GM21367 (cell line): ENCODE measurements at regions not wholly inside any gene's neighbourhood (a gene's known extent, or its start where the extent isn't known, plus 50 kb on each side); places are given as distances from the start of the nearest gene placed in this dataset.
"Not testable (repeated sequence)": the region's sequence is repeated elsewhere in the genome, so short reads cannot be mapped to it uniquely, and the experiment has no call there.

Experiments
- ATAC-seq: cut with Tn5 transposase; IDR thresholded peaks from one replicate; pipeline ENCODE4 v1.9.1; 2021; ENCODE audit not compliant: unreplicated experiment

DNA sequence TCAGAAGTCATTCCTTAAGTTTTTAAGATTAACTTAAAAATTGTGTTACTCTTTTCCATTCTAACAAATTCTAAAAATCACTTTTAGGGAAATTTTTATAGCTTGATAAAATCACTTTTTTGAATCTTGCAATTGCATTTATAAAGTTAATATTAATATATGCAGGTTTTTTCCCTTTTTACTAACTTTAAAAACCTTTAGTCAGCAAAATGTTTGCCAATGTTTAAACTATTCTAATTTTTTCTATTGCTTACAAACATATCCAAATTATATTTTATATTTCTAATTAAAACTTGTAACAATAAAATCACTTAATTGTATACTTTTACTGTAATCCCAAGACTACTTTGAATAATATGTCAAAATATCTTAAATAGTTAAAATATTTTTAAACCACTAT is 839.4 kb downstream of the TBL1XR1 start:
- no peak for ATAC-seq

GRCh38 chr3:176354843-176355242 is 842.4 kb downstream of the TBL1XR1 start:
- ATAC-seq: no peak

DNA sequence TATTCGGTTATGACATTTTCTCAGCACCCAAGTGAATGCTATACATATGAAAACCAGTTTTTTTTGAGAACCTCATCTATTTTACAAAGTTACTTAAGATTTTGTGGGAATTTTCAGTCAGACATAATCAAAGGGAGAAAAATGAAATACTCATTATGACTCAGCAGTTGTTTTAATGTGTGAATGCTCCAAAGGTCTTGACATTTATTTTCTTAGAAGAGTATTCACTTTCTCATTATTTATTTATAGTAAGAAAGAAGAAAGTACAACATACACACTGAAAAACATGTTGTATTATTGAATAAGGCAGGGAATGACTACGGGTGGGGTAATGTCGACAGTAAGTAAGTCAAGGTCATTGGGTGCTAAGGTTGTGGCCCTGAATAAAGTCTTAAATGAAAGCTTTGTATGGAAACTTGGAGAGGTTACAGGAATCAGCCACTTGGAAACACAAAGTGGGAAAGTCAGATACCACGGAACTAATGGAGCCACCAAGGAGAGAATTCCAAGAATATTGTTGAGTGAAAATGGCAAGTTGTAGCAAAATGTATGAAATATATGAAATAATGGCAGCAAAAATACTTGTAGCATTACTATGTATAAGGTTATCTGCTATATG is 844.5 kb downstream of the TBL1XR1 start:
- ATAC-seq: no peak

GRCh38 chr3:176351408-176351807 is 845.9 kb downstream of the TBL1XR1 start:
- ATAC-seq: no peak

DNA sequence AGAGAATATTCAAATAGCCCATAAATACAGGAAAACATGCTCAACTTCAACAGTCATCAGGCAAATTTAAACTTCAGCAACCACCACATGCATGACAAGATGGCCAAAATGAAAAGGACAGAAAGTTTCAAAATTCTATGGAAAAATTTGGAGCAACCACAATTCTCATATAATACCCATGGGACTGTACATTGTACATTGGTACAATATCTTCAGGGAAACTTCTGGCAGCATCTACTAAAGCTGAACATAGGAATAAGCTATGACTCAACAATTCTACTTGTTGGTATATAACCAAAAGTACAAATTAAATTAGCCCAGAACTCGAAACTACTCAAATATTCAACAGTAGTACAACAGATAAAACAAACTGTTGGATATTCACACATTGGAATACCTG is 847.6 kb downstream of the TBL1XR1 start:
- ATAC-seq: no peak

GRCh38 chr3:176347424-176348146 is 849.7 kb downstream of the TBL1XR1 start:
- ATAC-seq: no peak

DNA sequence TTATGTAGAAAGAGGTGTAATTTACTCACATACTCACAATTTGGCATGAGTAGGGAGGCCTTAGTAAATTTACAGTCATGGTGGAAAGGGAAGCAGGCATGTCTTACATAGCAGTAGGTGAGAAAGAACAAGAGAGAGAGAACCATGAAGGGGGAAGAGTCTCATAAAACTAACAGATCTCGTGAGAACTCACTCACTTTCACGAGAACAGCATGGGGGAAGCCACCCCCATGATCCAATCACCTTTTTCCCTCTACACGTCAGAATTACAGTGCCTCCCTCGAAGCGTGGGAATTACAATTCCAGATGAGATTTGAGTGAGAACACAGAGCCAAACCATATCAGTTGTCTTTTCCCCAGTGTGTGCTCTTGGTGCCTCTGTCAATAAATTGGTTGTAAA is 855.3 kb downstream of the TBL1XR1 start:
- no peak for ATAC-seq

GRCh38 chr3:176328666-176329065 is 868.6 kb downstream of the TBL1XR1 start:
- no peak for ATAC-seq

GRCh38 chr3:176328198-176328597 is 869.1 kb downstream of the TBL1XR1 start:
- ATAC-seq: no peak

DNA sequence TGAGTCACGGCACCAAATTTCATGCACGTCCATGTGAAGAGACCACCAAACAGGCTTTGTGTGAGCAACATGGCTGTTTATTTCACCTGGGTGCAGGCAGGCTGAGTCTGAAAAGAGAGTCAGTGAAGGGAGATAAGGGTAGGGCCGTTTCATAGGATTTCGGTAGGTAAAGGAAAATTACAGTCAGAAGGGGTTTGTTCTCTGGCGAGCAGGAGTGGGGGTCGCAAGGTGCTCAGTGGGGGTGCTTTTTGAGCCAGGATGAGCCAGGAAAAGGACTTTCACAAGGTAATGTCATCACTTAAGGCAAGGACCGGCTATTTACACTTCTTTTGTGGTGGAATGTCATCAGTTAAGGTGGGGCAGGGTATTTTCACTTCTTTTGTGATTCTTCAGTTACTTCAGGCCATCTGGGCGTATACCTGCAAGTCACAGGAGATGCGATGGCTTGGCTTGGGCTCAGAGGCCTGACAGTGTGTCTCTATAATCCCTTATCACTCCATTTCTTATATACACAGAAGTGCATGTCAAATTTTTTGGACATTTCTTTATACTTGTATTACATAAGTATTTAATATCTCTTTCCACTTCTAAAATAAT is 870.3 kb downstream of the TBL1XR1 start:
- ATAC-seq: not testable (repeated sequence)

- not testable (repeated sequence) for ATAC-seq
Measured at GRCh38 chr3:176321532-176321931, 875.8 kb downstream of the TBL1XR1 start.

DNA sequence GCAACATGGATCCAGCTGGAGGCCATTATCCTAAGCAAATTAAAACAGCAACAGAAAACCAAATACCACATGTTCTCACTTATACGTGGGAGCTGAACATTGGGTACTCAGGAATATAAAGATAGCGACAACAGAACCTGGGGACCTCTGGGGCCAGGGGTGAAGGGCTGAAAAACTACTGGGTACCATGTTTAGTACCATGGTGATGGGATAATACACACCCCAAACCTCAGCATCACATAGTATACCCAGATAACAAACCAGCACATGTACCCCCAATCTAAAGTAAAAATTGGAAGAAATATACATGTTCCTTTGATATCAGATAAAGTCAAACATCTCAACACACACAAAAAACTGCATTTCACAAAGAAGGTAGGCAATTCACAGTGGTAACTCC is 876.2 kb downstream of the TBL1XR1 start:
- ATAC-seq: no peak

- ATAC-seq: no peak
Measured at GRCh38 chr3:176313426-176313825, 883.9 kb downstream of the TBL1XR1 start.

DNA sequence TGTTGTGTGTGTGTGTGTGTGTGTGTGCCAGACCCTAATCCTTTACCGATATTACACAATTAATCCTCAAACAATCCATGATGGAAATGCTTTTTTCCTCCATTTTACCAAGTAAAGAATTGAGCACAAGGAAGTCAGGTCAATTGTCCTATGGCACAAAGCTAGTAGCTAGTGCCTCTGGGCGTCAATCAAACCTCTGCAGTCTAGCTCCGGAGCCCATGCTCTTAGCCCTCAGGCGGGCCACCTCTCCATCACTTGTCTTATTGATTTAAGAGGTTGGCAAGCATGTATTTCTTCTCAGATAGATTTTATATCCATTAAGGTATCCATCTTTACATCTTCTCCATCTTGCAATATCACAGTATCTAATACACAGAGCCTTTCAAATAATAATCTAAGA is 886.6 kb downstream of the TBL1XR1 start:
- ATAC-seq: no peak

GRCh38 chr3:176302271-176302670 is 895.0 kb downstream of the TBL1XR1 start:
- ATAC-seq: no peak

- no peak for ATAC-seq
Measured at GRCh38 chr3:176296066-176296597, 901.1 kb downstream of the TBL1XR1 start.

DNA sequence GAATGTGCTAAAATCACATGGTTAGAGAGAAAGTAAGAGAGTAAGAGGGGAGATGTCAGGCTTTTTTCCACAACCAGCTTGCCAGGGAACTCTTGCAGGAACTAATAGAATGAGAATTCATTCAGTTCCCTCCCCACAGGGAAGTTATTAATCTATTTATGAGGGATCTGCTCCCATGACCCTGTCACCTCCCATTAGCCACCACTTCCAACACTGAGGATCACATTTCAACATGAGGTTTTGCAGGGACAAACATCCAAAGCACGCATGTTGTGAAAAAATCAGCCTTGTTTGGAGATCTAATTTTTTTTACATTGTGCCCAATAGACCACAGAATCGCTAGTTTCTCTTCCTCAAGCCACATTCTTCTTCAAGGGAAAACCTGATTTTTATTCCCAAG is 904.0 kb downstream of the TBL1XR1 start:
- ATAC-seq: no peak

- ATAC-seq: no peak
Measured at GRCh38 chr3:176286476-176287085, 910.7 kb downstream of the TBL1XR1 start.

- no peak for ATAC-seq
Measured at GRCh38 chr3:176275538-176275937, 921.7 kb downstream of the TBL1XR1 start.

DNA sequence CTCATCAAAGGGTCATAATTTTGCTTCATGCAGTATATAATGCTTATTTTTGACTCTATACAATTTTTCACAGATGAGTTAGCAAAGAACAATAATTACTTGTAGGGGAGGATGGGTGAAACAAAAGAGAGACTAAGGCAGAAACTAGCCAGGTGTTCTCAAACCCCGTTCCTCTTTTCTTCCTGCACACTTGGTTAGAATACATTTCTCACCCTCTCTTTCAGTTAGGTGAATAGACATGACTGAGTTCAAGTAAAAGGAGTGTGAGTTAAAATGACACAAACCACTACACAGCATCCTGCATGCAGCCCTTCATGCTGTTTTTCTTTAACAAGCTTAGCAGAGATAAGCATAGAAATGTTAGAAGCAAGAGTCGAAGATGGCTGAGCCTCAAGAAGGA is 922.2 kb downstream of the TBL1XR1 start:
- no peak for ATAC-seq

DNA sequence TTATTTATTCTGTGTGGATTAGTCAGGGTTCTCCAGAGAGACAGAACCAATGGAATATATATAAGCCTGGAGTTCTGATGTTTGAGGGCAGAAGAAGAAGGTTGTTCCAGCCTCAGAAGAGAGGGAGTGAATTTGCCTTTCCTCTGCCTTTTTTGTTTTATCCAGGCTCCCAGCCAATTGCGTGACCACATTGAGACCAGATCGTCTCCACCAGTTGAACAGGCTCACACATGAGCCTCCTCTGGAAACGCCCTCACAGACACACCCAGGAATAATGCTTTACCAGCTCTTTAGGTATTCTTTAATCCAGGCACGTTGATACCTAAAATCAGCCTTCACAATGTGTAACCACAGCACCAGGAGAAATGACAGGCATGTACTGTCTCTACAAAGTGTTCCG is 923.1 kb downstream of the TBL1XR1 start:
- ATAC-seq: no peak

DNA sequence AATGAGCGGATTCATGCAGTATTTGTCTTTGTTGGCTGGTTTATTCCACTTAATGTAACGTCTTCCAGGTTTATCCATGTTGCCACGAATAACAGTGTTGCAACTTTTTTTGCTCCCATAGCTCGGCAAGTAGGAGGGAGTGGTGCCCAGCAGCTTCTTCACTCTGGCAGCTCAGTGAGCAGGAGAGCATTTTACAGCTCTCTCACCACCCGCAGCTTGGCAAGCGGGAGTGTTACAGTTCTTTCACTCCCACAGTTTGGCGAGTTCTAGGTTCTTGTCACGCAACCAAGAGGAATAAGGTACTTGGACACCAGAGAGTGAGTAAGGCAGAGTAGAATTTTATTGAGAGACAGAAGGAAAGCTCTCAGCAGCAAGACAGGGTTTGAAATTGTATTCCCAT is 935.2 kb downstream of the TBL1XR1 start:
- no peak for ATAC-seq
